Naive B cell (primary cell): ENCODE measurements at regions not wholly inside any gene's neighbourhood (a gene's known extent, or its start where the extent isn't known, plus 50 kb on each side); places are given as distances from the start of the nearest gene placed in this dataset.
A peak's percentile ranks its signal among the peaks of the same experiment; 100 is the strongest.
"Not testable (repeated sequence)": the region's sequence is repeated elsewhere in the genome, so short reads cannot be mapped to it uniquely, and the experiment has no call there.

Source experiments
- ATAC-seq, 2 donors: fragments of 150-1000 bp; cut with Tn5 transposase; 2 replicates each; pipeline ENCODE4 v1.10.0; 2021; ENCODE audit warnings: low read depth in 2 of 2, mild to moderate bottlenecking in 2 of 2, moderate library complexity in 2 of 2
- DNase-seq: peaks from one replicate; pipeline ENCODE4 v3.0.0; 2022
- H3K27ac Mint-ChIP-seq, 6 donors: one replicate each; pipeline ENCODE4 v1.8.0; 2020 to 2022; ENCODE audit warnings: mild to moderate bottlenecking in 6 of 6, mixed read lengths in 6 of 6, moderate library complexity in 5 of 6, inconsistent platforms in 2 of 6
- H3K27me3 Mint-ChIP-seq, 3 donors: one replicate each; pipeline ENCODE4 v1.8.0; 2021 to 2022; ENCODE audit warnings: mixed read lengths in 3 of 3, mild to moderate bottlenecking in 1 of 3
- H3K36me3 Mint-ChIP-seq, 2 donors: one replicate each; pipeline ENCODE4 v1.8.0; 2020 to 2022; ENCODE audit warnings: mixed read lengths in 2 of 2, inconsistent platforms in 1 of 2, mild to moderate bottlenecking in 1 of 2
- H3K4me1 Mint-ChIP-seq, 3 donors: one replicate each; pipeline ENCODE4 v1.8.0; 2020 to 2022; ENCODE audit warnings: mixed read lengths in 3 of 3, inconsistent platforms in 1 of 3, mild to moderate bottlenecking in 1 of 3, moderate library complexity in 1 of 3
- H3K4me3 Mint-ChIP-seq, 8 donors: one replicate each; pipeline ENCODE4 v1.8.0; 2020 to 2022; ENCODE audit warnings: mild to moderate bottlenecking in 8 of 8, mixed read lengths in 8 of 8, moderate library complexity in 8 of 8, inconsistent platforms in 2 of 8
- H3K9me3 Mint-ChIP-seq, 7 donors: one replicate each; pipeline ENCODE4 v1.8.0; 2020 to 2022; ENCODE audit warnings: mixed read lengths in 7 of 7, mild to moderate bottlenecking in 5 of 7, inconsistent platforms in 2 of 7, moderate library complexity in 1 of 7

DNA sequence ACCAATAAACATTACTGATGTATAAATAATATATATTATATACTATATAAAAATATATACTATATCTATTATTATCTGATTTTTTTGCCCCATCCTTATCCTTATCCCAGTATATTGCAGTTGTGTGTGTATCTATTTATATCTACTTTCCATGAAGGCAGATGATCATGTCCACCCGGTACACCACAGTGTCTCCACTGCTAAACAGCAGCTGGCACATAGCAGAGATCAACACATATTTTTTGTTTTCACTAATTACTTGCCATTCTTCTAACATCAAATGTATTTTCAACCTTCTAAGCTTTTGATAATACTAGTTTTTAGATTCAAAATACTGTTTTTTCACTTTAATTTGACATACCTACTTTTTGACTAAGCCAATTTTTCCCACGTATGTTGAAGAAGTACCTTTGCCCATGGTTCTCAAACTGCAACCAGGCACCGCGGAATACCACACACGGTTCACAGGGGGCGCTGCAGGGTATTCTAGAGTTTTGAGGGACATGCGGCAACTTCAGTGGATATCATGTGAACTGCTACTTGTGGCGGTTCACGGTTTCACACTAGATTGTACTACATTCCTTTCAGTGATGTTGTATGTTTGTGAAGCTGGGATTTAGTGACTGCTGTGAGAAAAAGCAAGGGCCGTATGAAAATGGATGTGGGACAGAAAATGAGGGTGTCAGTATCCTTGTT lies 182.5 kb upstream of the NPY2R start:
- ATAC-seq (no peak), DNase-seq (no peak)

DNA sequence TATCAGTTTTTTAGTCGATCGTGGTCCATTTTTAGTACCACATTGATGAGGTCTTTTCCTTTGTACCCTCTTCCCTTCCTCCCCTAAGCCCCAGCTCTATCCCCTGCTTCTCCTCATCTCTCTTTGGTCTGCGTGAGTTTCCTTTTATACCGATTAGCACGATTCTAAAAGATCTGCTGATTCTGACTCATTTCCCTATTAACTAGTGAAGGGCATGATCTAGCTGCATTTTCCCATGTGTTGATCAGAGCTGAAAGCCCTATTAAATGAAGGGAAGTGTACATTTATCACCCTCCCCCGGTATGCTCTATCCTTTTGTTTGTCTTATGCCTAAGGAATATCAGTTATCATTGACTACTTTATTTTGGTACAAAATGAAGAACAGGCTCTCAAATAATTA lies 181.7 kb upstream of the NPY2R start:
- Mint-ChIP-seq H3K36me3 (no peaks in the 10 kb centered on the region), H3K9me3 (peaks cover 0 to 5% (median 2%) of the 10 kb centered on the region in 7 donors), H3K27me3 (peaks cover 0 to 5% (median 0%) of the 10 kb centered on the region in 3 donors), H3K4me3 (no peak overlapping the region), H3K27ac (no peak overlapping the region), H3K4me1 (no peaks in the 10 kb centered on the region)
- DNase-seq: no peak
- ATAC-seq: no peak

More for the DNA sequence above, 182.5 kb upstream of the NPY2R start:
- Mint-ChIP-seq H3K36me3 (no peaks in the 10 kb centered on the region), H3K9me3 (peaks cover 0 to 5% (median 3%) of the 10 kb centered on the region in 7 donors), H3K27me3 (peaks cover 0 to 5% (median 0%) of the 10 kb centered on the region in 3 donors), H3K27ac (no peak overlapping the region), H3K4me3 (no peak overlapping the region), H3K4me1 (no peaks in the 10 kb centered on the region)

DNA sequence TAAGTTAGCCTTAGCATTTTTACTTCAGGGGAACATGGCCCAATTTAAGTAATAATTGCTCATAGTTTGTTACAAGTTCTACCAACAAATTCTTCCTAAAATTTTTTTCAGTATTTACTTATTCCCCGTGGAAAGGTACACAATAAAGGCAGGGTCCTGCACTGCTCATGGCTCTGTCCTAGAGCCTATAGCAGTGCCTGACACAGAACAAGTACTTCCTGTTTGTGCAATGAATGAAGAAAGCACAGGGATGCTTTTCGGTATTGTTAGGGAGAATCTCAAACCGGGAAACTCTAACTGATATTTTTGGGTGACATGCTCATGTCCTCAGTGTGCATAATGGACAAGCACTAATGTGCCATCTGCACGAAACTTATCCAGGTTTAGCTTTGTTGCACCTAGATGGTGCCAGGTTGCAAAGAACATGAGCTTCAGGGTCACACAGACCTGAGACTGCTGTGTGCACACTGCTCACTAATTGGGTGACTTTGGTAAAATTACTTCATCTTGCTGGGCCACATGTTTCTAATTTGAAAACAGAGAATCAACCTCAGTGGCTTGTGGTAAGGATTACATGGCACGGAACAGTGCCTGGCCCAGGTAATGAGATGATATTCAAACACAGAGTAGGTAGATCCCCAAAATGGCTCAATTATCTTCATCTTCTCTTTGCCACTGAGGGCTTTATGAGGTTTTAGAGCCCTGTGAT lies 175.8 kb upstream of the NPY2R start:
- Mint-ChIP-seq H3K36me3 (no peaks in the 10 kb centered on the region), H3K9me3 (peaks cover 0 to 2% (median 0%) of the 10 kb centered on the region in 7 donors), H3K27me3 (peaks cover 0 to 5% (median 0%) of the 10 kb centered on the region in 3 donors), H3K27ac (no peak overlapping the region), H3K4me1 (no peaks in the 10 kb centered on the region), H3K4me3 (no peak overlapping the region)
- DNase-seq (no peak), ATAC-seq (no peak)

DNA sequence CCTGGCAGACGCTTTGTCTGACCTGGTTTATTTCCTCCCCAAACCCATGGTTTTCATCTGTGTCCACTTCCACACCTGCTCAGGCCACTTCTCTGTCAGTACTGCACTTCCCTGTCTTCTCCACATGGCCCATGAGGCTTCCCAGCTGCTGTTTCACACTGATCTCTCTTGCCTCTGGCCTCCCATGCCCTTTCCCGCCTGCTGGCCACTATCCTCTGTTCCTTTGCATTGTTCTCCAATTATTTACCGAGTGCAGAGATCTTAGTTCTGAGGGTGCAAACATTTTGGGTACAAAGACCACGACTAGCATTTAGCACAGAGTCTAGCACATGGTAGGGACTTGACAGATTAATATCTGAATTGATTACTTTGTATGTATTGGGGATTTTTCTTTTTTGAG lies 174.8 kb upstream of the NPY2R start:
- Mint-ChIP-seq H3K4me3 (no peak overlapping the region), H3K4me1 (no peaks in the 10 kb centered on the region), H3K27me3 (peaks cover 0 to 5% (median 0%) of the 10 kb centered on the region in 3 donors), H3K27ac (no peak overlapping the region), H3K36me3 (no peaks in the 10 kb centered on the region), H3K9me3 (peaks cover 0 to 2% (median 0%) of the 10 kb centered on the region in 7 donors)
- ATAC-seq (no peak), DNase-seq (no peak)

DNA sequence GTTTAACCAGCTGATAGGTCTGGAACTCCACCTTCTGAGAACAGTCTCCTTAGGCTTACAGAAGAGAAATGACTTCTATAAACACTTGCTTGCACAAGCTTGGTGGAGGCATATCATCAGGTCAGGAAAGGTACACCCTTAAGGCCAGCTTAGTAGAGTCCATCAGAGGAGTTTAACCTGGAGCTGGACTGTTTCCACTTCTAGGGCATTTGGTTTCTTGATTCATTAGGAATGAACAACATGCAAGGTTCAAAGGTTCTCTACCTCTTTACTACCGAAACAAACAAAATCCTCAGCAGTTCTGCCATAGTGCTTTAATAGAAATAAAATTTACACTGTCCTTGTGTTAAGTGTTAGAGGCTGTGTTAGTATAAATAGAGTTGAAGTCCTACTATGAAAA lies 171.4 kb upstream of the NPY2R start:
- no peak overlapping the region for H3K4me3 Mint-ChIP-seq
- DNase-seq (no peak), ATAC-seq (no peak)
- no peaks in the 10 kb centered on the region for H3K36me3 Mint-ChIP-seq
- no peaks in the 10 kb centered on the region for H3K9me3 Mint-ChIP-seq
- peaks cover 0 to 5% (median 0%) of the 10 kb centered on the region in 3 donors for H3K27me3 Mint-ChIP-seq
- no peaks in the 10 kb centered on the region for H3K4me1 Mint-ChIP-seq
- H3K27ac Mint-ChIP-seq: no peak overlapping the region

DNA sequence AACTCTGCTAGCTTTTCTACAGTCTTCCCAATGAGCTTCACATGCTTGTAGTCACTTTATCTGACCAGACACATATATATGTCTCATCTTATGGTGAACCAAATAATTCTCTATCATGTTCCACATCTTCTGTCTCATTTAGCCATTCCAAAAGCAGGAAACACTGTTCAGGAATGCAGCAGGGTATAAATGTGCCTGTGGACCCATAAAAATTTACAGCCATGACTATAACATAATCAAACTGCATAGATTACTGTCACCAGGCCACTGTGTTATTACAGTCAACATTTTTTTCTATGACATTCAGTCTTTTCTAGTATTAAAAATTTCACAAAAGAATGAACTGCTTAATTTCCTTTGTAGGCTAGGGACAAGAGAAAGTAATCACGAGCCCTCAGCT lies 170.0 kb upstream of the NPY2R start:
- Mint-ChIP-seq H3K36me3 (no peaks in the 10 kb centered on the region), H3K27me3 (peaks cover 0 to 5% (median 0%) of the 10 kb centered on the region in 3 donors), H3K9me3 (no peaks in the 10 kb centered on the region), H3K27ac (no peak overlapping the region), H3K4me3 (no peak overlapping the region), H3K4me1 (no peaks in the 10 kb centered on the region)
- DNase-seq: no peak
- ATAC-seq: no peak

DNA sequence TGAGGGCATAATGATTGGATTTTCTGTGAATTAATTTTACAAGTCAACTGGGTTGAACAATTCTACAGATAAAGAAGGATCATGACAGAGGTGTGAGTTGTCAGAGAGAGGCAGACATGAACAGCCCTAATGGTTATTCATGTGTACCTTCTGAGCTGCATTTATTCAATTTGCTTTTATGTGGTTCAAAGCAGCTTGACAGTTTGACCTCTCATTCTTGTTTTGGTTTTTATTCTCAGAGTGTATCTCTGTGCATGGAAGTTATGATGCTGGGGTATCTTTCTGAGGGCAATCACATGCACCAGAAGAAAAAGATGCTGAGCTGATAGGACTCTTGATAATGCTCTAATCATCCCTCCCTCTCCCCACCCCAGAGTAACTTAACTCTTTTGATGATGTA lies 169.3 kb upstream of the NPY2R start:
- ATAC-seq: no peak
- Mint-ChIP-seq H3K4me1 (no peaks in the 10 kb centered on the region), H3K27ac (no peak overlapping the region), H3K36me3 (no peaks in the 10 kb centered on the region), H3K4me3 (no peak overlapping the region), H3K9me3 (no peaks in the 10 kb centered on the region), H3K27me3 (peaks cover 0 to 5% (median 0%) of the 10 kb centered on the region in 3 donors)
- DNase-seq: no peak

DNA sequence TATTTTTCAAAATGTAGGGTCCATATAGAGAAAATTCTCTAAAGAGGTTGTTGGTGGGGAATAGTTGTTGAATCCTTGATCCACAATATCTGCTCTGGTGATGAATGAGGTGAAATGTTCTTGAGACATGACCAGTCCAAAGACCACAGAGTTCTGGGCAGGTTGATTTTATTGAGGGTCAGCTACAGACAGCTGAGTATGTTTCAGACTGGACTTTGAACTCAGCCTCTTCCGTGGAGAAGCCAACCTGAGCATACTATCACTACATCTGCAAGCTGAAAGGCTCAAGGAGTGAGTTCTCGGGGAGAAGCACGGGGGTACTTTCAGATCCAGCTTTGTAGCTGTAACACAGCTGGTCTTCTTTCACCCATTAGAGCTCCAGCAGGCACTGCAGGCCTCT lies 168.4 kb upstream of the NPY2R start:
- DNase-seq: no peak
- Mint-ChIP-seq H3K27ac (no peak overlapping the region), H3K36me3 (no peaks in the 10 kb centered on the region), H3K9me3 (no peaks in the 10 kb centered on the region), H3K4me1 (no peaks in the 10 kb centered on the region), H3K27me3 (peaks cover 0 to 5% (median 0%) of the 10 kb centered on the region in 3 donors), H3K4me3 (no peak overlapping the region)
- ATAC-seq: no peak

DNA sequence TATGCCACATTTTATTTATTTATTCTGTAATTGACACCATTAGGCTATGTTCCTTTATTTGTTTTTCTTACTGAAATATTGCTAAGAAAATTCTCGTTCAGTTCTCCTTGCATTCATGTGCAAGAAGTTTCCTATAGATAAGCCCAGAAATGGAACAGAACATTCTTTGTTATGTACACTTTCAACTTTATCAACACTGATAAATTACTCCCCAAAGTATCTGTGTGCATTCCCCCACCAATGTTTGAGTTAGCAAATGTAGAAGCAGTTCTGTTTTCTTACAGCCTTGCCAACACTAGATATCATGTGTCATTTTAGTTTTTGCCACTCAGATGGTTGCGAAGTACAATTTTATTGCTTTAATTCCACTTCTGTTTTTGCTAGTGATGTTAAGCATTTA lies 166.4 kb upstream of the NPY2R start:
- H3K4me1 Mint-ChIP-seq: no peaks in the 10 kb centered on the region
- no peak overlapping the region for H3K4me3 Mint-ChIP-seq
- H3K27ac Mint-ChIP-seq: no peak overlapping the region
- no peak for ATAC-seq
- H3K27me3 Mint-ChIP-seq: peaks cover 0 to 5% (median 0%) of the 10 kb centered on the region in 3 donors
- no peak for DNase-seq
- H3K9me3 Mint-ChIP-seq: peaks cover 0 to 3% (median 0%) of the 10 kb centered on the region in 7 donors
- no peaks in the 10 kb centered on the region for H3K36me3 Mint-ChIP-seq

DNA sequence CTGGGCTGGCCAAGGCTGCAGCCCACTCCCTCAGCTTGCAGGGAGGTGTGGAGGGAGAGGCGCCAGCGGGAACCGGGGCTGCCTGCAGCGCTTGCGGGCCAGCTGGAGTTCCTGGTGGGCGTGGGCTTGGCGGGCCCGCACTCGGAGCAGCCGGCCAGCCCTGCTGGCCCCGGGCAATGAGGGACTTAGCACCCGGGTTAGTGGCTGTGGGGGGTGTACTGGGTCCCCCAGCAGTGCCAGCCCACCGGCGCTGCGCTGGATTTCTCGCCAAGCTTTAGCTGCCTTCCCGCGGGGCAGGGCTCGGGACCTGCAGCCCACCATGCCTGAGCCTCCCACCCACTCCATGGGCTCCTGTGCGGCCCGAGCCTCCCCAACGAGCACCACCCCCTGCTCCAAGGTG lies 164.2 kb upstream of the NPY2R start:
- not testable (repeated sequence) for ATAC-seq, H3K4me1 Mint-ChIP-seq, H3K36me3 Mint-ChIP-seq, H3K27ac Mint-ChIP-seq, DNase-seq, H3K27me3 Mint-ChIP-seq, H3K4me3 Mint-ChIP-seq
- peaks cover 0 to 10% (median 2%) of the 10 kb centered on the region in 7 donors for H3K9me3 Mint-ChIP-seq

DNA sequence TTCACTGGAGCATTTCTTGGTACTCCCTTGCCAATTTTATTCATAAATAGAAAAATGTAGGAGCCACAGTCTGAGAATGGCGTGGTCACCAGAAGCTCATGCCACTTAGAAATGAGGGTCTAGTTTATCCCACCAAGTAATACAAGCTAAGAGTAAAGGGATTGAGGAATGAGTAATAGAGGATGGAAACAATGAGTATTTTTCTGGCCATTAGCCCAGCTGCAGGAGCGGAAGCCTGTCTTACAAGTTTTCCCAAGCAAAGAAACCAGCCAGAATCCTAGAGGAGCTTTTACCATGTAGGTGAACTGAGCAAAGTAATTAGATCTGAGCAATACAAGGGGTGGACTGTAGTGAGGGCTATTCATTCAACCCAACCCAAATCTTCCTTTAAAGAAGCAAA lies 160.7 kb upstream of the NPY2R start:
- Mint-ChIP-seq H3K27me3 (no peaks in the 10 kb centered on the region), H3K4me3 (no peak overlapping the region), H3K27ac (no peak overlapping the region), H3K36me3 (no peaks in the 10 kb centered on the region), H3K9me3 (peaks cover 0 to 10% (median 2%) of the 10 kb centered on the region in 7 donors), H3K4me1 (no peaks in the 10 kb centered on the region)
- DNase-seq (no peak), ATAC-seq (no peak)

DNA sequence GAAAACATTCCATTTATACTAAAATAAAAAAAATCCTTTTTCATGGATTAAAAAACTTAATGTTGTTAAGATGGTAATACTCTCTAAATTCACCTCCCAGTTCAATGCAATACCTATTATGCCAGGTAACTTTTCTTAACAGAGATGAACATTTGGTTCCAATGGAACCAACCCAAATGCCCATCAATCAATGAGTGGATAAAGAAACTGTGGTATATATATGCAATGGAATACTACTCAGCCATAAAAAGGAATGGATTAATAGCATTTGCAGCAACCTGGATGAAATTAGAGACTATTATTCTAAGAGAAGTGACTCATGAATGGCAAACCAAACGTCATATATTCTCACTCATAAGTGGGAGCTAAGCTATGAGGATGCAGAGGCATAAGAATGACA lies 154.4 kb upstream of the NPY2R start:
- H3K4me3 Mint-ChIP-seq: peak overlapping the region in 1 of 8 donors; percentile 29
- not testable (repeated sequence) for H3K27me3 Mint-ChIP-seq, H3K27ac Mint-ChIP-seq, H3K36me3 Mint-ChIP-seq, H3K4me1 Mint-ChIP-seq, DNase-seq, ATAC-seq
- peaks cover 0 to 14% (median 5%) of the 10 kb centered on the region in 7 donors for H3K9me3 Mint-ChIP-seq

DNA sequence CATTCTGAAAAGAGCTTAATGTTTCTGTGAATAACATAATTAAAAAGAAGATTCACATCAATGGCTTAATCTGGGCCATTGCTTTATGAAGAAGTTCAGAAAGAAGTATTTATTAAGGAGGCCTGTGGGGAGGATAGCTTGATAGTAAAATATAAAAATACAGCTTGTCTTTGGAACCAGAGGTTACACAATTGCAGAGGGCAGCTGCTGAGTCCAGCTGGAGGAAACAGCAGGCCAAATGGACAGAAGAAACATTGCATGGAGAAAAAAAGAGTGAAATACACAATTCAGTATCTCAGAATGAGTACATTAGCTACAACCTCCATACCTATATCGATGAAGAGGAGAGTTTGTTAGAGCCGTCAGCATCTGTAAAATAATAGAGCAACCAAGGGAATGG lies 148.0 kb upstream of the NPY2R start:
- Mint-ChIP-seq H3K27me3 (no peaks in the 10 kb centered on the region), H3K9me3 (peaks cover 0 to 5% (median 0%) of the 10 kb centered on the region in 7 donors), H3K36me3 (no peaks in the 10 kb centered on the region), H3K27ac (no peak overlapping the region), H3K4me3 (no peak overlapping the region), H3K4me1 (no peaks in the 10 kb centered on the region)
- ATAC-seq (no peak), DNase-seq (no peak)

DNA sequence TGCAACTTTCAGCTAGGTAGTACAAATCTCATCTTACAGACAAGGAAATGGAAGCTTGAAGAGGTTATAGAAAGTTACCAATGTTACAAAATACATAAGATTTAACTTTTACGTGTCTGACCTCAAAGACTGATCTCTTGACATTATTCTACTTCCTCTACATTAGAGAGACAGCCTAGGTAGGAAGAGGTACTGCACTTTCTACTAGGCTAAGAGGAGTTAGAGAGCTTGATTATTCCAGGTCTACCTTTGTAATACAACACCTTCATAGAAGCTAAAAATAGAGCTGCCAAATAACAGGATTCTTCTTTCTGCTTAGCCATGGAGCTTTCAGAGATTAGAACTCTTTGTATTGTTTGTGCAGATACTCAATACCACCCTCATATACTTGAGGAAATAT lies 147.6 kb upstream of the NPY2R start:
- Mint-ChIP-seq H3K4me3 (no peak overlapping the region), H3K27me3 (no peaks in the 10 kb centered on the region), H3K9me3 (peaks cover 0 to 5% (median 0%) of the 10 kb centered on the region in 7 donors), H3K27ac (no peak overlapping the region), H3K4me1 (no peaks in the 10 kb centered on the region), H3K36me3 (no peaks in the 10 kb centered on the region)
- ATAC-seq (no peak), DNase-seq (no peak)
